Inflammatory macrophage treated with lipopolysaccharide for 4 hours (primary cell): ENCODE measurements at regions not wholly inside any gene's neighbourhood (a gene's known extent, or its start where the extent isn't known, plus 50 kb on each side); places are given as distances from the start of the nearest gene placed in this dataset.
"Not testable (repeated sequence)": the region's sequence is repeated elsewhere in the genome, so short reads cannot be mapped to it uniquely, and the experiment has no call there.

Experiments used
- DNase-seq: peaks from one replicate; pipeline ENCODE4 v3.0.0-alpha.2; 2020

DNA sequence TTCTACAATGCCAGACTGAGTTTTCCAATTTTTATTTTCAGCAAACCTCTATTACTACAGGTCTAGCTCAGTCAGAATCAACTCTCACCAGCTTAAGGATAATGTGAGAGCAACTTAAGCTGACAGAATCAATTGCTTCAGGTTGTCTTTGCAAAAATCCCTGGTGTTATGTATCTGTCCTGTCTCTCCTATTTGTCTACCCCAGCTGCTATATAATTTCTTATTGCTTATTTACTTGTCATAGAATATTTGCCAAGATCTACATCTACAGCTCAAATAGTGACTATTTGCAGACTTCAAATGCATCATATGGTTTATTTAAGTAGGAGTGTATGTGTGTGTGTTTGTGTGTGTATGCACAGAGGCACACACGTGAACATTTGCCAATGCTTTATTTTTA is 54.1 kb downstream of the FOXG1 start:
- DNase-seq, result no peak

- no peak for DNase-seq
These were observed 55.4 kb downstream of the FOXG1 start for GRCh38 chr14:28821993-28822392.

- DNase-seq, result no peak
These were observed 56.7 kb downstream of the FOXG1 start for GRCh38 chr14:28823245-28823644.

- DNase-seq, result no peak
These were observed 63.5 kb downstream of the FOXG1 start for GRCh38 chr14:28830115-28830534.

GRCh38 chr14:28831126-28831525 is 64.5 kb downstream of the FOXG1 start:
- DNase-seq, result no peak

DNA sequence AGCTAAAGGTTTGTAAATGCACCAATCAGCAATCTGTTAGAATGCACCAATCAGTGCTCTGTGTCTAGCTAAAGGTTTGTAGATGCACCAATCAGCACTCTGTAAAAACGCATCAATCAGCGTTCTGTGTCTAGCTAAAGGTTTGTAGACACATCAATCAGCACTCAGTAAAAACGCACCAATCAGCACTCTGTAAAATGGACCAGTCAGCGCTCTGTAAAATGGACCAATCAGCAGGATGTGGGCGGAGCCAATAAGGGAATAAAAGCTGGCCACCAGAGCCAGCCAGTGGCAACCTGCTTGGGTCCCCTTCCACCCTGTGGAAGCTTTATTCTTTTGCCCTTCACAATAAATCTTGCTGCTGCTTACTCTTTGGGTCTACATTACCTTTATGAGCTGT is 76.0 kb downstream of the FOXG1 start:
- not testable (repeated sequence) for DNase-seq

- no peak for DNase-seq
These were observed 101.0 kb downstream of the FOXG1 start for GRCh38 chr14:28867571-28867970.

GRCh38 chr14:28870033-28870564 is 103.5 kb downstream of the FOXG1 start:
- no peak for DNase-seq

DNA sequence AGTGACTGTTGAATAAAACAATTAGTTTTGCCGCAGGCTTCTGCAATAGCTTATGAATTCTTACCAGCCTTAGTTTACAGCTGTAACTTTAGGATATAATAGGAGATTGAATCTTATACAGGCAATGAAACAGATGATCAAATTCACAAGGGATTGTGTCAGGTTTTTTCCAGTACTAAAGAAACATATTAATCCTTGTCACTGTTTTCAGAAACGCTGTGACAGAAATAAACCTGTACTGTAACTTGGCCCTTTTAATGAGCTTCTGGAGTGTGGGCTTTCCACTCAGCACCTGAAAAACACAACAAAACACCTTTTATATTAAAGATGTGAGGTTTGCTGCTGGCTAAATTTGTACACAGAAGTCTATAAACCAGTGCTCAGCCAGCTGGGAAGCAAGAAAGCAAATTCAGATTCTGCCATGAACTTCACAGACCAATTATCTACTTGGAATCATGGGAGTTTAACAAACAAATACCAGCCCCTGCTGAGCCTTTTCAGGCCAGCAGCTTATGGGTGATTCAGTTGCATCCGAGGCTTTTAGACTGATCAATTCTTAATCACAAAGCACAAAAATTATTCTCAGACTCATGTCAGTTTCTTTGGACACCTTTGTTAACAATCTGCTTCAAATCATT is 109.5 kb downstream of the FOXG1 start:
- no peak for DNase-seq

DNA sequence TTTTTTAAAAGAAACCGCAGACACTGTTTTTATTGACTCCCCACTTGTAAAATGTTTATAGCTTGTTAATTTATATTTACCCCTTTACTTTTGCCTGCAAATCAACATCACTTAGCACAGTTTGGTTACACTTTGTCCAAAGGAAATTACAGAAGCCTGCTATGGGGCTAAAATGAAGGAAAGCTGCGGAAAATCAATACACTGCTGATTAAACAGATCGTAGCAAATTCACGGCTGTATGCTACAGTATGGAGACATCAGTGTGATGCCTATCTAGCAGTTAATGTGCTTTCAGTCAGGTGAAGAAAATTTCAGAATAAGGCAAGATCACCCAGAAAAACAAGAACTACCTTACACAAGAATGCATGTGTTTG is 110.0 kb downstream of the FOXG1 start:
- DNase-seq, result no peak

GRCh38 chr14:28877923-28878322 is 111.3 kb downstream of the FOXG1 start:
- no peak for DNase-seq

- DNase-seq, result no peak
These were observed 113.0 kb downstream of the FOXG1 start for GRCh38 chr14:28879573-28879996.

DNA sequence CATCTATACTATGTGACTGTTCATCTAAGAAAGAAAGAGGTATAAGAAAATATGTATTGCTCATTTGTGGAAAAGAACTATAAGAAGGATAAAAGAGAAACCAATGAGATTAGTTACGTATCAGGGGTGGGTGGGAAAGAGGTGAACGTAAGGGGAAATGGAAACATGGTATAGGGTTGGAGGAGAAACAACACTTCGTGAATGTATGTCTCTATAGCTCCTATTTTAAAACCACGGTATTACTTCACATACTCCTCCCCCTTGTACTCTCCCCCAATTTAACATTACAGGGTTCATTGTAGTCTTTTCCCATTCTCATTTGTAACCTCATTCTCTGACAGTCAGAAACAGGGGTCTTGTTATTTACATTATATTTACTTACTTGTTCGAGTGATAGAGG is 120.4 kb downstream of the FOXG1 start:
- no peak for DNase-seq

- no peak for DNase-seq
These were observed 128.8 kb downstream of the FOXG1 start for GRCh38 chr14:28895389-28895788.

GRCh38 chr14:28896337-28896736 is 129.8 kb downstream of the FOXG1 start:
- DNase-seq, result no peak

GRCh38 chr14:28901631-28902030 is 135.0 kb downstream of the FOXG1 start:
- DNase-seq, result no peak

DNA sequence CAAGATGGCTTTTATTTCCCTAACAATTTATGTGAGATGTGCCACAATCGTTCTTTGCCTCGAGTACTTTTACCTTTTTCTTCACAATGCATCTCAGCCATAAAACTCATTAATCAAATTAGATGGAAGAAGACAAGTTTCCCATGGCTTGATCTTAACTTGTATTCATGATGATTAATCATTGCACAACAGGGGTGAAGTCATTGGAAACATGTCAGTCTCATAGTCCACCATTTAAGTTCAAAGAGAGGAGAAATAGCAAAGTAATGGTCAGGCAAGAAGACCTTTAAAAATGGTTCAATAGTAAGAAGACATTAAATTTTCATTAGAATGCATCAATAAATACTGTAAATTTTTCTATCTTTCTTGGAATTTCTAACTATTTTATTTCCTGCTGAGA is 136.3 kb downstream of the FOXG1 start:
- peak; percentile 1 for DNase-seq

GRCh38 chr14:28911521-28911920 is 144.9 kb downstream of the FOXG1 start:
- no peak for DNase-seq

- DNase-seq, result no peak
These were observed 146.5 kb downstream of the FOXG1 start for GRCh38 chr14:28913056-28913455.

- no peak for DNase-seq
These were observed 159.5 kb downstream of the FOXG1 start for GRCh38 chr14:28926122-28926521.

- DNase-seq, result no peak
These were observed 165.4 kb downstream of the FOXG1 start for GRCh38 chr14:28931999-28932398.

DNA sequence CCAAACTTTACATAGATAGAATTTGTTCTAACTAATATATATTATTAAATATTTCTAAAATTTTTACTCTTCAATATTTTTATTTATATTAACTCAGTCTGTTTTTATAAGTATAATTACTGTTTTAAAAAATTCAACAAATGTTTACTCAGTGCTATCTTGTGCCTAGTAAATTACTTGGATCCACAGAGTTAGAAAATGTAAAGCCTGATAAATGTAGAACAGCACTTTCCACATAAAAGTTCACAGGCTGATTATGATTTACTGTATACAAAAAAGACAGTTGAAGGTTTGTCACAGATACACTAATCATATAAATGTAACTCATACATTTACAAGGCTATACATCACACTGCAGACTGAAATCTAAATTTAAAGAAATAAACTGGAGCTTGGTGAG is 170.0 kb downstream of the FOXG1 start:
- DNase-seq, result no peak

DNA sequence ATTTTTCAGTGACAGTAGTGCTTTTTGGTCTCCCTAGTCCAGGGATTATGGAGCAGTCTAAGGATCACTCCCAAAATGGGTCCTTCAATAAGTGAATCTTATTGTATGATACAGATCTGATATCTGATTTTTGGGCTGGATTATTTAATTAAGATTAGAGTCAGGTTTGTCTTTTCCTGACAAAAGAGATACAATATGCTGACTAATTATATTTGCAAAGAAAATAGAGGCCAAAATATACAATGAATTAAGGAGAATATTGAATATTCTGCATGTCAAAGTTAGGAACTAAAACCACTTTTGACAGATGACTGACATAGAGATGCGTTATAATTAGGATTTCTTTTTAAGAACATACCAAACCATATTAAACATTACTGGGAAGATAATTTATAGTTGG is 175.2 kb downstream of the FOXG1 start:
- DNase-seq, result no peak

- DNase-seq, result no peak
These were observed 178.0 kb downstream of the FOXG1 start for GRCh38 chr14:28944605-28945004.

DNA sequence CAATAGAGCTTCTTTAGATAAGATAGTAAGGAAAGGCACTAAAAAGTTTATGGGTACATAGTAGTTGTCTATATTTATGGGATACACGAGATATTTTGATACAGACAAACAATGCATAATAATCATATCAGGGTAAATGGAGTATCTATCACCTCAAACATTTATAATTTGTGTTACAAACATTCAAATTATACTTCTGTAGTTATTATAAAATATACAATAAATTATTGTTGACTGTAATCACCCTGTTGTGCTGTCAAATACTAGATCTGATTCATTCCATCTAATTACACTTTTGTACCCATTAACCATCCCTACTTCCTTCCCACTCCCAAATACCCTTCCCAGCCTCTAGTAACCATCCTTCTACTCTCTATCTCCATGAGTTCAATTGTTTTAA is 179.7 kb downstream of the FOXG1 start:
- no peak for DNase-seq
